ENCODE measurements at regions not wholly inside any gene's neighbourhood (a gene's known extent, or its start where the extent isn't known, plus 50 kb on each side); places are given as distances from the start of the nearest gene placed in this dataset.
"Not testable (repeated sequence)": the region's sequence is repeated elsewhere in the genome, so short reads cannot be mapped to it uniquely, and the experiment has no call there.

DNA sequence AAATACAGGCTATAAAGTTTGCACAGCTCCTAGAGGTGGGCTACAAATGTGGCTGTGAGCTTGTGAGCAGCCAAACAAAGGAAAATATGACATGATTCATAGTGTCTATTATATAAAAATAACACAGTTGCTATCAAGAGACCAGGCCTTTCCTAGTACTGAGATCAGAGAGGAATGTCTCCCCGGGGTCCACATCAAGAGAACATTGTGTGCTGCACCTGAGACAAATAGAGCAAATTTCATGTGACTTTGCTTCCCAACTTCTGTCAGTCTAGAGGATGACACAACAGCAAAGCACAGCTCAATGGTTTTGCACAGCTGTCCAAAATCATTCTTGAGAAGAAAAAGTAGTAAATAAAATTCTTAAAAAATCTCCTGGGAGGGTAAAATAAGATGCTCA lies 297.5 kb upstream of the PRKD1 start:
- DNase-seq = peak; percentile 11

DNA sequence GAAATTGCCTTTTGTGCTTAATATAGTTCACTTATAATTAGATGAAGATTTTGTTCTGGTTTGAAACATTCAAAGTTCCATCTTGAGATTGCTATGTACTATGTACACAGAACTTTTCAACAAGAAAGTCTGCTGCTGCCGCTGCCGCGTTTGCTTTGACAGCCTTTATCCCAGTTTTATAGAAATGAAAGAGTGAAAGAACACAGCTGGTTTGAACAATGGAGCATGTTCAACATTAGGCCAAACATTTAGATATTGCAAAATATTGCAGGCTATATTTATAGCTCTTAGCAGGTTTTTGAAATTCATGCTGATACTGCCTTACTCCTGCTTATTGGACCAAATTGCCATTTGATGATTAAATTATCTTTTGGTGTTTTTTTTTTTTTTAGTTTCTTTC lies 299.8 kb upstream of the PRKD1 start:
- DNase-seq = peak; percentile 26

DNA sequence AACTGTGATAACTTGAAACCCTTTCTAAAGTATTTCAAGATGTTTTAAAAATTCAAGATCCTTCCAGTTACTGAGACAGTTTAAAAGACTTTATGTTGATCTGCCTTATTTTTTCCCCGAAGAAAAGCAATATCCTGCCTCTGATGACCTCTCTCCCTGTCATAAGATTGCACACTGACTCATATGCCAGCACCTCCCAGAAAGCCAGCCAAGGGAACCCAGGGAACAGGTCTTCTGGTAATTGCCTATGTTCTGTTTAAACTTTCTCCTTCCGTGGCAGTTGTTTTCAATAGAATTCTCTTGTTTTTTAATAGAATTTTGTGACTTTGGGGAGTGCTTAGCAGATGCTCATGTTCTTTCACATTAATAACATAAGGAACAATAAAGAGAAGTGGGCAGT lies 300.2 kb upstream of the PRKD1 start:
- peak; percentile 43 for DNase-seq

DNA sequence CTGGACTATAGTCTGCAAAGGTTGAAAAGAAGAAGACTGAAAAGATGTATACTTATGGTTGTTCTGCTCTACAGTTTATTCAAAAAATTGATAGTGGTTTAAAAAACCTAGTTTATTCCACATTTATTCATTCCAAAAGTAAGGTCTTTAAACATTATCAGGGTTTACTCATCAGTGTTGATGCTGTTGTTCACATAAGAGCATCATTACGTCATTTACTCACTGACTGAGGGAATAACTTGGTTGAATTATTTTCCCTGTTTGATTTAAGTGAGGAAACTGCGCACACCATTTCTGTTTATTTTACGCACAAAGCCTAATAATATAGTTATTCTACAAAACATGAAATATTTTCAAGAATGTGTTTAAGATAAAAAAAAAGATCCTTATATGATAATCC lies 303.1 kb upstream of the PRKD1 start:
- DNase-seq = no peak

DNA sequence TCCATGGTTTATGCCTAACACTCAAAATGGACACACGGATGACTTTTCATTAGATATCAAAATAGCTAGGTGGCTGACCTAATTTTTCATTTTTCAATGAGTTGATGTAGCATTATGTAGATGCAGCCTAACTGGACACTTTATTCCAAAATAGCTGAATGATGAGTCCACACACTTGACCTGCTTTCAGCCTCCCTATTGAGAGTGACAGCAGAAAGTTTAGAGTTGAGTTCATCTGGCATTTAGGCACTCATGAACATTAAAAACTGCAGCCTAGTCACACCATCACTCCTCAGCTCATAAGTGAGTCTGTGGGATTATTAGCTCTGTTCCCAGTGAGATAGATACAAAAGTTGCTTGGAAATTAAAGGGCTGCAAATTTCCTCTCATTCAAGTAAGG lies 307.3 kb upstream of the PRKD1 start:
- no peak for DNase-seq

DNA sequence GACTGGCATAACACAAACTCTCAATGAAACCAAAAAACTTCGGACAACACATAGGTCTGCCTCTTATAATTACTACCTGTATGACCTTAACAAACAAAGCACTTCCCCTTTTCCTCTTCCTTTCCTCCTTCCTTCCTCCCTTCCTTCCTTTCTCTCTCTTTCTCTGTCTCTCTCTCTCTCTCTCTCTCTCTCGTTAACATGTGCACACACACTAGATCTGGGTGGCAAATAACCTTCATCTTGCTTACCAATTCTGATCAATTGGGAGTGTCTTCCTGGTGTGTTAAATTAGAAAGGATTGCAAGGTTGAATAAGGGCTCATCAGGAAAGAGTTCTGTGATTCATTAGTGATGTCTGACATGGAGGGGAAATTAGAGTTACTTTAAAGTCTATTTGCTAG lies 307.8 kb upstream of the PRKD1 start:
- DNase-seq = no peak

DNA sequence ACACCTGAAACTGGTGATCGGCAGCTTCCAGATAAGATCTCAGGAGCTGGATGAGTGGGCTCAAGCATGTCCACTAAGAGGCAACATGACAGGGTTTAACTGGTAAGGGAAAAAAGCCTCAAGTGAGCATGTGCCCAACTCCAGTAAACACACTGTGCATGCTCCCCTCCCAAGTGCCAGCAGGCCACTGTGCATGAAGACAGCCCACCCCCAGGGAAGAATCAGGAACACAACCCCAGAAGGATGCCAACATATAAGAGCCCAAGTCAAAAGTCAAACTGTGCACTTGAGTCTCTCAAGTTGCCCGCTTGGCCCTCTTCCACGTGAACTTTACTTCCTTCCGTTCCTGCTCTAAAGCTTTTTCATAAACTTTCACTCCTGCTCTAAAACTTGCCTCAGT lies 311.3 kb upstream of the PRKD1 start:
- DNase-seq = no peak

DNA sequence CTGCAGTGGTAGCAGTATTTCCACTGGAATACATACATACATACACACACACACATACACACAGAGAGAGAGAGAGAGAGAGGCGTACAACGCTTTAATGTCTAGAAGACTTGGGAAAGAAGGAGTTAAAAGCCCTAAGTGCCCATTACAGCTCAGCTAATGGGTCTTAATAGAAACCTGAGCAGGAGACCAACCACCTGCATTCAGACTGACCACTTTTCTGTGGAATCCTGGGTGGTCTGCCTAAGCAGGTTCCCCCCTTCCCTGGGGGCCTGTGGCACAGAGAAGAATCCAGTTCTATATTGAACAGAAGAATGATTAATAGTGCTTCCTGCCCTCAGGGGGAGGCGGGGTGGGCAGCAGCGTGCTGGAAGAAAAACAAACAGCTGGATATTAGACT lies 312.4 kb upstream of the PRKD1 start:
- DNase-seq = no peak

DNA sequence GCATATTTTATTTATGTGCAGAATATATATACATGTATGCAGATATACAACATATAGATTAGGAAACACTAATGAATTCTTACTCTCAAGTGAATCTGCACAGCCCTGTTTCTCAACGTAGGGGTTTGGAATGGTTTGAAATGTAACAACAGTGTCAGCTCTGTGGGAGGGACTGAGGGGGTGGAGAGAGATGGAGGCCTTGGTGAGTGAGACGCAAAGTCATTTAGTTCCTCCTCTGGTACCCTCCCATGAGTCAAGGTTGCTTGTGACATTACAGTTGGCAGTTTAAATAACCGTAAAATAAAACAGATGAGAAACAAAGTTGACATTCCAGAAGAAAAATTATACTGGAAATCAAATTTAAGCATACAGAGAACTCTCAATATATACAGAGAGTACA lies 313.0 kb upstream of the PRKD1 start:
- peak; percentile 8 for DNase-seq

DNA sequence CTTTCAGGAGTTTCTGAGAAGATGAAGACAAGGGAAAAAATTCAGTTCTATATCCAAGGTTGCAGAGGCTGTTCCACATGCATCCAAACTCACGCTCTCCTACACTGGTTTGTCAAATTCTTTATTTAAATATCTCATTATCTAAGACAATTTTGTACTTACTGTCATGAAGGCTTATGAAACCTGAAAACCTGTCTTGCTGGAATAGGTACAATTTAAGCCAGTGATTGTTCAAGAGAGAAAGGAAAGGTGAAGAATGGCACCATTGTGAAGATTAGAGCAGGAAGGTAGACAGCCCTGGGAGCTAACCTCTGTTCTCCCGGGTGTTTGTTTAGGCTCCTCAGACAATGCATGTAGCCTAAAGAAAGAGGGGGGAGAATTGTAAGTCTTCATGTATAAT lies 315.1 kb upstream of the PRKD1 start:
- DNase-seq = no peak

DNA sequence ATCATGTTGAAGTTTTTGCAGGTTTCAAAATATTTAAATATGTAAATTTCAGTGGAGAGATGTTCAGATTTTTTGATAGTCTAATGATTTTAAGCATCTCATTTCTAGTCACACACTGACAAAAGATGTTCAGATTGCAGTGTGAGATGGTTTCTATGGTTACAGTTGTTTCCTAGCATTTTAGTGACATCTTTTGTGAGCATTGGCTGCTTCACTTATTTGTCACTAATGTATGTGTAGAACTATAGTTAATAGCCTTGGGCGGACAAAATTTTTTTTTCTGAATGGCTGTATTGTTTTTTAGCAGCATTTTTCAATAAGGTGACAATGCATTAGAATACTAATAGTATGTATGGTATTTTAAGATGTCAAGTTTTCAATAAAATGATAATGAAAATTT lies 315.6 kb upstream of the PRKD1 start:
- no peak for DNase-seq

DNA sequence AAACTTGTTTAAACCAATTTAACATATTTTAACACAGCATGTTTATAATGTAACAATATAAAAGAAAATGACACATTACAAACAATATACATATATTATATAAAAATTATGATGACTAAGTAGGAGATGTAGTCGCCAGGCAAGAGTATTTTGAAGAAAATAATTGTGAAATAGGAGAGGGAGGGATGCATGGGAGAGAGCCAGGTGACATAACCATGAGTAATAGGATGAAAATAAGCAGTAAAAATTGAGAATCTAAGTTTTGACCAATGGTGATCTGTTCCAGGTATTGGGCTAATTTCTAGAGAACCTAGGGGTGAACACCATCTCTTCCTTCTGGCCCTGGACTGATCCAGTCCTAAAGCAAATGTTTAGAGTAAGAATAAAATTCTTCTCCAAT lies 315.2 kb upstream of the G2E3 start:
- peak; percentile 57 for DNase-seq

DNA sequence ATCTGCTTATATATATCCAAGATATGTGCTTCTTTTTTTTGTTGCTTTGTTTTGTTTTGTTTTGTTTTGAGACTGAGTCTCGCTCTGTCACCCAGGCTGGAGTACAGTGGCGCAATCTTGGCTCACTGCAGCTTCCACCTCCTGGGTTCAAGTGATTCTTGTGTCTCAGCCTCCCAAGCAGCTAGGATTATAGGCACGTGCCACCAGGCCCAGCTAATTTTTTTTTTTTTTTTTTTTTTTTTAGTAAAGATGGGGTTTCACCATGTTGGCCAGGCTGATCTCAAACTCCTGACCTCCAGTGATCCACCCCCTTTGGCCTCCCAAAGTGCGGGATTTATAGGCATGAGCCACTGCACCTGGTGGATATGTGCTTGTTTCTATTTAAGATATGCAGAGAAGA lies 314.6 kb upstream of the G2E3 start:
- DNase-seq = not testable (repeated sequence)

DNA sequence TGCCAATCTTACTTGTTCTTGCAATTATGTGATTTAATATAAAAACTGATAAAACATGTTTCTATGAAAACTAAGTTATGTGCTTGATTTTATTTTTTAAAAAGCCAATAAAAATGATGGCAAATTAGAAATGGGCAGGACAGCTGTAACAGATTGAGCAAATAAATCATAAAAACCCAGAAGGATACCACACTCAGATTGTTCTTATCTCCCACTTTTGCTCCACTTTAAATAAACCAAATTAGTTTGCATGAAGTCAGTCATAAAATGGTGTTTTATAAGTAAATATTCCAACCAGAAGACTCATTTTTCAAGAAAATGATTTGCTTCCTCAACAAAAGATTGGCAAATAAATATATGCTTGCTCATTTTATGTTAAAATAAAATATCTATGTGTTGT lies 307.9 kb upstream of the G2E3 start:
- DNase-seq = no peak

DNA sequence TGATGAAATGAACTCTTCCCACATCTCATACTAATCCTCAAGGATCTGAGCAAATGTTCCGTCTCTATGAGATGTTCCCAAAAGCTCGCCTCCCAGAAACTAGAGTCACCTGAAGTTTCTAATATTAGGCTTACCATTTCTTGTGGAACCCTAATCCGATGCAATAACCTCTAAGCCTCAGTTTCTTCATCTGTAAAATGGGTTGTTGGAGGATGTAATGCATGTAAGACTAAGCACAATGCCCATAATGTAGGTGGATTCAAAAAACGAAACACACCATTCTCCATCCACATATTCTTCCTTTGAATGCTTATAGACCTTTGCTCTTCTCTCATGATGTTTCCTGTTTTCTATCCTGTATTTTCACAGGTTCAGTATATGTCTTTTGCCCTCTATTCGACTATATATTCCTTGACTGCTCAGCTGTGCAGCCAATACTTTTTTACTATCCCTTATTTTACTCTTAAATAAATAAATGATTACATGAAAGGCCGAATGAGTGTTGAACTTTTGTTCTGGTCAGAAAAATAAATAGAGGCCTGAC lies 307.3 kb upstream of the G2E3 start:
- no peak for DNase-seq

DNA sequence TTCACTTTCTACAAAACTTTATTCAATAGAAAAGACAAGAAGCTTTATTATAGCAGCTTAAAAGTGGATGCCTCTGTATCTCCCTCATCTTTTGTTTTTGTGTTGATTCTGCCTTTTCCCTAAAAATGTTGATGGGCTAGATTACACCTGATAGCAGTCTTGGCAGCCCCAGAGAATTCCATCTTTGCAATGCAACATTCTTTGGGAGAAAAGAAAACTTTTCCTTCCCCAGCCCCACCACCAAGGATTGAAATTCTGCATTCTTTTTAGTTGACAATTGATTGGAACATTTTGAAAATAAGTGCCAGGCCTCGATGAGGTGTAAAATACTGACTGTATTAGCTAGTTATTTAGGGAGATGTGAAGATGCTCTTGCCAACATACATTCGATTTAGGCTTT lies 306.8 kb upstream of the G2E3 start:
- DNase-seq = no peak

DNA sequence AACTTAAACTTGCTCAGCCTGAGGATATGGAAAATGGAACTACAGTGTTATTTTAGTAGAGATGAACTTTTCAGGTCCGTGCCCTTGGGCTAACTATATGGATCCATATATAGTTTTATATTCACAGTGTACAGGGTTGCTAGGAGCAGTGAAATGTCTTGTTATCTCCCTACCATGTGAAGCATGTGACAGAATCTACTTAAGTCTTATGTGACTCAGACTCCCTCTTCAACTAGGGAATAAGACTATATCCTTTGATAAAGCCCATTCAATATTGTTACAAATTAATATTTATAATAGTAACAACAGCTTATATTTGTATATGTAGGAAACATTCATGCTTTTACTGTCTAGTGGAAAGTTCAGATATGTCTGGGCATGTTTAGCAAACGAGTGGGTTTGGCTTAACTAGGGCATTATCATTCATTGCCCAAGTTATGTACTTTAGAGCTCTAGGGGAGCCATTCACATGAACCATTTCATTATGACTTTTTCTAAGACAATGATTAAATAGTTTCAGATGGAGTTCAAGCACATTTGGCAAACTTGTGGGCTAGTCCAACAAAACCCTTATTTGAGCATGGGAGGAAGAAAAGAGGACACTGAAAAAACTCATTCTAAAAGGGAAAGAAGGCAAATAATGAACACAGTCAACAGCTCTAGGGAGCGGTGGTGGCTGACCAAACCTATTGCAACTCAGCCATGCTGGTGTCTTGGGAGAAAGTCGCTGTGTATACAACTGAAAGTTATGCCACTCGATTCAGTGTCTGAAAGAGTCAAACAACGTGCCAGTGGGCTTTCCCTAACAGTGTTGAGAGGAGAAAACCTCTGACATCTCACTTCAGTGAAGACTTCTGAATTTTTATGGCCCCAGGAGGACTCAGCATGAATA lies 305.9 kb upstream of the G2E3 start:
- no peak for DNase-seq

DNA sequence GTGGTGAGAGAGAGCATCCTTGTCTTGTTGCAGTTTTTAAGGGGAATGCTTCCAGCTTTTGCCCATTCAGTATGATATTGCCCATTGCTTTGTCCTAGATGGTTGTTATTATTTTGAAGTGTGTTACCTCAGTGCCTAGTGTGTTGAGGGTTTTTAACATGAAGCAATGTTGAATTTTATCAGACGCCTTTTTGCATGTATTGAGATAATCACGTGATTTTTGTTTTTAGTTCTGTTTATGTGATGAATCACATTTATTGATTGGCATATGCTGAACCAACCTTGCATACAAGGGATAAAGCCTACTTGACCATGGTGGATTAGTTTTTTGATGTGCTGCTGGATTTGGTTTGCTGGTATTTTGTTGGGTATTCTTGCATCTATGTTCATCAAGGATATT lies 302.3 kb upstream of the G2E3 start:
- no peak for DNase-seq

DNA sequence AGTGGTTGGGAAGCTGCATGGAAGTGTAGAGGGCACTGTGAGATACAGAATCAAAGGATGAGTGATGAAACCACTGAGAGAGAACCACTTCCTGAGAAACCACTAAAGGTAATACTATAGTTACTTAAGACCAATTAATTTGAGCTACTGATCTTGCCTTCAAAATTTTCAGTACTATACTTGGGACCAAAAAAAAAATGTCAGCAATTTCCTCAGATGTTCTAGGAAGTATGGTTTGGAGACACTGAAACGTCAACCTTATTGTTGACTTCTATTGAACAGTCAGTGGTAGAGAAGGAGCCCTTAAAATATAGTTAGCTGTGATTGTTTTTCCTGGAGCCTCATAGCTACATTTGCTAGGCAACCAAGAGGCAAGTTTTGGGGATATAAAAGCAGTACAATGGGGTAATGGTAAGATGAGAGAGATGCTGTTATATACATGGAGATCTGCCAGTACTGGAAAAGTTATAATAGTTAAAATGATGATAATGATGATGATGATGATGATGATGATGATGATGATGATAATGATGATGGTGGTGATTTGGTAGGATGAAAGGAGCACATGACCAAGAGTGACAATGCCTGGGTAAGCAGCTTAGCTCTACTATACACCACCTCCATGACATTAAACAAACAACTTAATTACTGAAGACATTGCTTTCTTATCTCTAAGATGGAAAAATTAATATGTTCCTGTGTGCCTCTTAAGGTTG lies 300.9 kb upstream of the G2E3 start:
- DNase-seq = no peak

DNA sequence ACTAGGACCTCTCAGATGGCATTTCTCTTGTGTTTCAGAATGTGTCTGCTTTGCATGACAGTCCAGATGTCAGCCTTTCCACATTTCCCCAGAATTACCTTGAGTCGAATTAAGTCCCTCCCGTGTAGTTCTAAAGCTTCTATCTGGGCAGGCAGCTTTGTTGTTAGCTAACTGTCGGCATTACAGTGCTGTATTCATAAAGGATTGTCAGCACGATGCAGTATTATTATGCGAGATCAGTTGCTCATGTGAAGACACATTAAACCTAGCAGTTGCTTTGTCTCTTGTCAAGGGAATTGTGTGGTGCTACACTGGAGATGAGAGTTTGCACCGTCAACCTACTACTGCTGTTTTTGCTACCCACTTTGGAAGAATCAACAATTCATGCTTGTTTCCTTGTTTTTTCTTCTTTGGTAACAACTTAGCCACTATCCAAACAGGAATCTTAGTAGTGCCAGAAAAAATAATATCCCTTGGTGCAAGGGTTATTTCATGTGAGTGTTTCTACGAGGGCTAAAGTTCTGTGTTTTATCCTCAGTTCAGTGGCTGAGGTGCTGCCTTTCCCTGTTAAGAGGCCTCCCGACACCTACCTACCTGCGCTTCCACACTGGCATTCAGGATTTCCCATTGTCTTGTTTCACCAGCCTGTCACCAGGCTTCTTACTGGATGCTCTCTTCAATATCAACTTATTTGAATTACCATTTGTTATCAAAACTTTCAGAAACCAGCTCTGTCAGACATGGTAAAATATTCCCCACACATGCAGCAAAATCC lies 297.9 kb upstream of the G2E3 start:
- DNase-seq = no peak

DNA sequence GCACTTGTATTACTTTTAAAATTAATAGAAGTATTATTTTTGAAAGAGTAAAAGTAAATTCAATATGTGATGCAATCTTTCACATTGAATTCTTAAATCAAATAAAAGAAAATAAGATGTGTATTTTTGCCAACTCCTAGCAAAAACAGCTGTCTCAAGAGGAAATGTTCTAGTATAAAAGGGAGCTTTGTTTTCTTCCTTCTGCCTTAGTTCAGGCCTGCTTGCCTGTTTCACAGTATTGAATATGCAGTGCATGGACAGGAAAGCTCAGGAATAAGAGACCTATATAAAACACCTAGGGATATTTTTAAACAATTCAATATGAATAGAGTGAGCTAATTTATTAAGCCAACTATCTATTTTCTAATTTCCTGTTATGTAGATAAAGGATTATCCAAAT lies 294.8 kb upstream of the G2E3 start:
- no peak for DNase-seq

DNA sequence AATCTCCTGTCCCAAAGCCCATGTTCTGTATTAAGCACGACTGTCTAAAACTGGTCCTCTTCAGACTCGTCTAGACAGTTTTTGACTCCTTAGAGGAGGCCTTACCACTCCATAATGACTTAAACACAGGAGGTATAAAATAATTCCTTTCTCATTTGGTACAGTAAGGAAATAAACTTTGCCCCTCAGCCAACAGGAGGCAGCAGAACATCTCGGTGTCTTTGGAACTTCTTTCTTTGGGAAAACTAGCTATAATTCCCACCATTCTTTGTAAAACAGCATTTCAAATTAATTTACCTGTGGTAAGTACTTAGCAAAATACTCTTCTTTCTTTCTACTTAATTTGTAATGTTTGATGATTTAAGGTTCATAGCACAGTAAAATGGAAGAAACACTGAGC lies 292.7 kb upstream of the G2E3 start:
- no peak for DNase-seq

DNA sequence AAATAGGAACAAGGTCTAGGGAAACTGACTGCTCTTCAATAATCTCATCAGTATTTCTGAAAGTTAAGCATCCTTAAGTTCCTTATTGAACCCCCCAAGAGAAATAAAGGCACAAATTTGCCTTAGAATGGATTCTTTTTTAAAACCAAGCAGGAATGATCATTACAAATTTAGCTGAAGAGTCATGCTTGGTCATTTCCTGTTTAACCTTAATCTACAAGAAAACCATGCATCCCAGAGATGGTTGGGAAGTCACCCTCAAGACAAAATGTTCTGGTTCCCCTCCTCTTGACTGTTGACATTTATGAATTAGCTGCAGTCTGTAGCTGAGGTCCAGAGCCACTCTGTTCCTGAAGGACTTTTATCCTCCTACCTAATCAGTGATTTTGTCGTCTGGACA lies 291.8 kb upstream of the G2E3 start:
- DNase-seq = peak; percentile 28

All from fibroblast of upper back skin (primary cell).